HepG2 (cell line): ENCODE measurements at regions not wholly inside any gene's neighbourhood (a gene's known extent, or its start where the extent isn't known, plus 50 kb on each side); places are given as distances from the start of the nearest gene placed in this dataset.

ENCODE experiments used
- FOXK2 ChIP-seq: fragments of 450-650 bp; IDR thresholded peaks from 2 replicates; pipeline ENCODE4 v1.6.1; 2016
- MAFF ChIP-seq: IDR thresholded peaks from 2 replicates; pipeline ENCODE4 v1.6.1; 2011; ENCODE audit warnings: low read depth, low read length, improper control_type of control experiment
- MAFK ChIP-seq, 2 experiments: IDR thresholded peaks in 1 of 2; conservative IDR thresholded peaks in 1 of 2; 2 replicates each; pipeline ENCODE4 v1.6.1; 2011; ENCODE audit warnings: improper control_type of control experiment in 2 of 2, low read length in 2 of 2
- NR2C2 ChIP-seq: sonication (generic); formaldehyde crosslinking; IDR thresholded peaks from 2 replicates; pipeline ENCODE4 v1.4.0; 2020; ENCODE audit warnings: missing genetic modification reagents, mild to moderate bottlenecking, moderate library complexity, borderline replicate concordance
- SKI ChIP-seq: fragments of 450-650 bp; IDR thresholded peaks from one replicate; pipeline ENCODE4 v1.6.1; 2018; ENCODE audit warnings: mild to moderate bottlenecking; ENCODE audit not compliant: partially characterized antibody
- SP1 ChIP-seq, 2 experiments: fragments of 450-650 bp in 1 of 2; sonication (generic) in 1 of 2; formaldehyde crosslinking in 1 of 2; IDR thresholded peaks; 2 replicates each; pipeline versions ENCODE4 v1.4.0 to v1.6.1; 2016 to 2020; ENCODE audit warnings: missing genetic modification reagents in 1 of 2
- SP2 ChIP-seq: sonication (generic); formaldehyde crosslinking; IDR thresholded peaks from 2 replicates; pipeline ENCODE4 v1.5.1; 2020; ENCODE audit warnings: mild to moderate bottlenecking, missing genetic modification reagents
- SRSF9 ChIP-seq: fragments of 200-400 bp; formaldehyde crosslinking; IDR thresholded peaks from 2 replicates; pipeline ENCODE4 v1.6.1; 2018; ENCODE audit warnings: borderline replicate concordance, mild to moderate bottlenecking, low read depth, low read length; ENCODE audit not compliant: insufficient read depth, poor library complexity, severe bottlenecking
- ZBTB49 ChIP-seq: sonication (generic); formaldehyde crosslinking; IDR thresholded peaks from 2 replicates; pipeline ENCODE4 v1.4.0; 2020; ENCODE audit warnings: missing genetic modification reagents, borderline replicate concordance
- ZFX ChIP-seq: sonication (generic); formaldehyde crosslinking; IDR thresholded peaks from 2 replicates; pipeline ENCODE4 v1.4.0; 2020; ENCODE audit warnings: mild to moderate bottlenecking, low read depth, missing genetic modification reagents, moderate library complexity
- TF ChIP-seq, protein P1 (sequence below): sonication (generic); formaldehyde crosslinking; IDR thresholded peaks from 2 replicates; pipeline ENCODE4 v1.5.0; 2020; ENCODE audit warnings: mild to moderate bottlenecking, missing genetic modification reagents, moderate library complexity
- TF ChIP-seq, protein P2 (sequence below): sonication (generic); formaldehyde crosslinking; IDR thresholded peaks from 2 replicates; pipeline ENCODE4 v1.8.1; 2023; ENCODE audit warnings: missing genetic modification reagents, inconsistent platforms, borderline replicate concordance

DNA sequence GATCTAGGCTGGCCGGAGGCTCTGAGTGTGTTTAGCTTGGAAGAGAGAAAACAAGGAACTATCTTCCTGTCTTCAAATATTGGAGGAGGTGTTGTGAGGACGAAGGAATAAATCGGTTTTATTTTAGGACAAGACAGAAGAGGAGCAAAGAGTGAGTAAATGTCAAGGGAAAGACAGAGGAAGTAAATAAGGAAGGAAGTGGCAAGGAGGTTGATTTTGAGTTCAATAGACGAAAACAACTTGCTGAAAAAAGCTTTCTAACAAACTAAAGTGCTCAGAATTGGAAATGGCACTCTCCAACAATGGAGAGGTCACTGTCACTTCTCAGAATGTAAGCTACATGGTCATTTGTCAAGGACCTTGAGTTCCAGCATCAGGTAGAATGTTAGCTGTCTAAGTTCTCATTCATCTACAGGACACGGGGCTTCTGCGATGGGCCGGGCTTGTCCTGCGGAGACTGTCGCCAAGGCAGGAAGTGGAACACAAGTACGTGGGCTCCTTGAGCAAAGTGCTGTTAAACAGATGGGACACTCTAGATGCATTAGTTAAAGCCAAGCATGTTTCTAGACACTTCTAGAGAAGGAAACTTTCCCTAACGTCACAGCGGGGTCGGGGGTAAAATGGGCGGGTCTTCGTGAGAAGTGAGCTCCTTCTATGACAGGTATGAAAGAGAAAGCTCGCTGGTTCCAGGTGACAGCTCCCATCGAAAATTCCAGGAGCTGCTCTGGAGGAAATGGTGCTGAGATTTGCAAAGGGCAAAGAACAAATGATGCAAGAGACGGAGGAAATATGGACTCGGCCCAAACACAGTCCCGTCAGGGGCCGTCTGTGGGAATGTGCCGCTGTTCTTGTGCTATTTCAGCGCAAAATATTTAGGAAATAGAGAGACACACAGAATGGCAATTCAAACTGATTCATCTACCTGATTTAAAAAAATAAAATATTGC, 103.9 kb upstream of the UBL3 start:
- TF ChIP-seq, protein P1, sequence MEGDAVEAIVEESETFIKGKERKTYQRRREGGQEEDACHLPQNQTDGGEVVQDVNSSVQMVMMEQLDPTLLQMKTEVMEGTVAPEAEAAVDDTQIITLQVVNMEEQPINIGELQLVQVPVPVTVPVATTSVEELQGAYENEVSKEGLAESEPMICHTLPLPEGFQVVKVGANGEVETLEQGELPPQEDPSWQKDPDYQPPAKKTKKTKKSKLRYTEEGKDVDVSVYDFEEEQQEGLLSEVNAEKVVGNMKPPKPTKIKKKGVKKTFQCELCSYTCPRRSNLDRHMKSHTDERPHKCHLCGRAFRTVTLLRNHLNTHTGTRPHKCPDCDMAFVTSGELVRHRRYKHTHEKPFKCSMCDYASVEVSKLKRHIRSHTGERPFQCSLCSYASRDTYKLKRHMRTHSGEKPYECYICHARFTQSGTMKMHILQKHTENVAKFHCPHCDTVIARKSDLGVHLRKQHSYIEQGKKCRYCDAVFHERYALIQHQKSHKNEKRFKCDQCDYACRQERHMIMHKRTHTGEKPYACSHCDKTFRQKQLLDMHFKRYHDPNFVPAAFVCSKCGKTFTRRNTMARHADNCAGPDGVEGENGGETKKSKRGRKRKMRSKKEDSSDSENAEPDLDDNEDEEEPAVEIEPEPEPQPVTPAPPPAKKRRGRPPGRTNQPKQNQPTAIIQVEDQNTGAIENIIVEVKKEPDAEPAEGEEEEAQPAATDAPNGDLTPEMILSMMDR (CRISPR knock-in tag): no peak
- TF ChIP-seq NR2C2 (no peak), FOXK2 (no peak), MAFF (no peak), SKI (no peak), ZFX (CRISPR knock-in tag) (no peak), ZBTB49 (CRISPR knock-in tag) (no peak), SP2 (CRISPR knock-in tag) (no peak), SP1 (IDR thresholded peaks at IDR 0.05) (no peak), SP1 (CRISPR knock-in tag; IDR thresholded peaks at IDR 0.05) (no peak), MAFK (conservative IDR thresholded peaks at IDR 0.05 in 1 of 2, IDR thresholded peaks at IDR 0.05 in 1 of 2; ENCODE audit: low read length in 2 of 2) (no peak), SRSF9 (no peak)
- TF ChIP-seq, protein P2, sequence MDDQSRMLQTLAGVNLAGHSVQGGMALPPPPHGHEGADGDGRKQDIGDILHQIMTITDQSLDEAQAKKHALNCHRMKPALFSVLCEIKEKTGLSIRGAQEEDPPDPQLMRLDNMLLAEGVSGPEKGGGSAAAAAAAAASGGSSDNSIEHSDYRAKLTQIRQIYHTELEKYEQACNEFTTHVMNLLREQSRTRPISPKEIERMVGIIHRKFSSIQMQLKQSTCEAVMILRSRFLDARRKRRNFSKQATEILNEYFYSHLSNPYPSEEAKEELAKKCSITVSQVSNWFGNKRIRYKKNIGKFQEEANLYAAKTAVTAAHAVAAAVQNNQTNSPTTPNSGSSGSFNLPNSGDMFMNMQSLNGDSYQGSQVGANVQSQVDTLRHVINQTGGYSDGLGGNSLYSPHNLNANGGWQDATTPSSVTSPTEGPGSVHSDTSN (CRISPR knock-in tag): no peak
